WTC11 (cell line): ENCODE measurements at regions not wholly inside any gene's neighbourhood (a gene's known extent, or its start where the extent isn't known, plus 50 kb on each side); places are given as distances from the start of the nearest gene placed in this dataset.
"Not testable (repeated sequence)": the region's sequence is repeated elsewhere in the genome, so short reads cannot be mapped to it uniquely, and the experiment has no call there.

ENCODE experiments used
- ATAC-seq: fragments of 200-7000 bp; cut with Tn5 transposase; 2 replicates; pipeline ENCODE4 v1.10.0; 2021; ENCODE audit warnings: mild to moderate bottlenecking, moderate library complexity
- CTCF ChIA-PET: fragments of 300-600 bp; sonication (Branson Sonifier 250); formaldehyde crosslinking; loops from one replicate; lab custom pipeline; 2021; ENCODE audit warnings: antibody characterized with exemption; lab: Charles Lee
- POLR2A ChIA-PET: fragments of 350-600 bp; sonication (Branson Sonifier 250); formaldehyde crosslinking; loops from one replicate; lab custom pipeline; 2021; ENCODE audit warnings: antibody characterized with exemption; lab: Charles Lee
- DNase-seq: peaks from one replicate; pipeline ENCODE4 v3.0.0; 2021; ENCODE audit warnings: low spot score
- H3K27ac Mint-ChIP-seq: 2 replicates; pipeline ENCODE4 v1.8.0; 2021; ENCODE audit warnings: mixed read lengths
- H3K27me3 Mint-ChIP-seq: 2 replicates; pipeline ENCODE4 v1.8.0; 2021; ENCODE audit warnings: low read depth, mild to moderate bottlenecking, moderate library complexity, mixed read lengths
- H3K36me3 Mint-ChIP-seq: 2 replicates; pipeline ENCODE4 v1.8.0; 2021; ENCODE audit warnings: mixed read lengths
- H3K4me1 Mint-ChIP-seq: 2 replicates; pipeline ENCODE4 v1.8.0; 2022; ENCODE audit warnings: mixed read lengths
- H3K4me3 Mint-ChIP-seq: 2 replicates; pipeline ENCODE4 v1.8.0; 2021; ENCODE audit warnings: mild to moderate bottlenecking, moderate library complexity, mixed read lengths
- H3K9me3 Mint-ChIP-seq: 2 replicates; pipeline ENCODE4 v1.8.0; 2021; ENCODE audit warnings: mixed read lengths
- AR ChIP-seq: fragments of 250-450 bp; sonication (Bioruptor Pico); IDR thresholded peaks from 2 replicates; pipeline ENCODE4 v1.9.0; 2021; ENCODE audit warnings: mild to moderate bottlenecking
- ARID4B ChIP-seq: sonication (generic); formaldehyde crosslinking; IDR thresholded peaks from 2 replicates; pipeline ENCODE4 v1.8.0; 2023; ENCODE audit warnings: missing genetic modification reagents, mild to moderate bottlenecking, borderline replicate concordance
- CBFB ChIP-seq: sonication (generic); formaldehyde crosslinking; IDR thresholded peaks from 2 replicates; pipeline ENCODE4 v1.8.1; 2022; ENCODE audit warnings: mild to moderate bottlenecking, low read depth, missing genetic modification reagents
- CREM ChIP-seq: sonication (generic); formaldehyde crosslinking; IDR thresholded peaks from 2 replicates; pipeline ENCODE4 v1.8.1; 2022; ENCODE audit warnings: mild to moderate bottlenecking, missing genetic modification reagents, moderate library complexity
- CTCF ChIP-seq: fragments of 200-600 bp; IDR thresholded peaks from 2 replicates; pipeline ENCODE4 v1.8.0; 2022; ENCODE audit warnings: antibody characterized with exemption
- EMX1 ChIP-seq: fragments of 250-450 bp; sonication (Bioruptor Pico); IDR thresholded peaks from 2 replicates; pipeline ENCODE4 v1.8.0; 2021; ENCODE audit warnings: mild to moderate bottlenecking
- ETV6 ChIP-seq: sonication (generic); formaldehyde crosslinking; IDR thresholded peaks from 2 replicates; pipeline ENCODE4 v1.8.1; 2022; ENCODE audit warnings: mild to moderate bottlenecking, missing genetic modification reagents
- FOXJ3 ChIP-seq: sonication (generic); formaldehyde crosslinking; IDR thresholded peaks from 2 replicates; pipeline ENCODE4 v1.9.0; 2021; ENCODE audit warnings: missing genetic modification reagents, mild to moderate bottlenecking, borderline replicate concordance
- HMGA2 ChIP-seq: fragments of 250-450 bp; sonication (Bioruptor Pico); IDR thresholded peaks from 2 replicates; pipeline ENCODE4 v1.4.0; 2021; ENCODE audit warnings: mild to moderate bottlenecking, moderate library complexity
- NR1H2 ChIP-seq: sonication (generic); formaldehyde crosslinking; IDR thresholded peaks from 2 replicates; pipeline ENCODE4 v1.9.0; 2021; ENCODE audit warnings: mild to moderate bottlenecking, moderate library complexity, missing genetic modification reagents
- PRRX2 ChIP-seq: fragments of 250-450 bp; sonication (Bioruptor Pico); IDR thresholded peaks from 2 replicates; pipeline ENCODE4 v1.8.0; 2021; ENCODE audit warnings: mild to moderate bottlenecking
- SP1 ChIP-seq: sonication (generic); formaldehyde crosslinking; conservative IDR thresholded peaks from 2 replicates; pipeline ENCODE4 v1.8.1; 2022; ENCODE audit warnings: missing genetic modification reagents
- TCF7 ChIP-seq: sonication (generic); formaldehyde crosslinking; IDR thresholded peaks from 2 replicates; pipeline ENCODE4 v1.8.0; 2022; ENCODE audit warnings: mild to moderate bottlenecking, low read depth, missing genetic modification reagents, moderate library complexity
- TEAD1 ChIP-seq: sonication (generic); formaldehyde crosslinking; IDR thresholded peaks from 2 replicates; pipeline ENCODE4 v1.8.0; 2022; ENCODE audit warnings: mild to moderate bottlenecking, missing genetic modification reagents
- TEAD4 ChIP-seq: sonication (generic); formaldehyde crosslinking; IDR thresholded peaks from 2 replicates; pipeline ENCODE4 v1.8.0; 2022; ENCODE audit warnings: mild to moderate bottlenecking, missing genetic modification reagents
- ZNF263 ChIP-seq: sonication (generic); formaldehyde crosslinking; IDR thresholded peaks from 2 replicates; pipeline ENCODE4 v1.8.1; 2022; ENCODE audit warnings: low read depth, mild to moderate bottlenecking, moderate library complexity, missing genetic modification reagents
- ZNF396 ChIP-seq: fragments of 250-450 bp; sonication (Bioruptor Pico); IDR thresholded peaks from 2 replicates; pipeline ENCODE4 v1.8.0; 2021; ENCODE audit warnings: mild to moderate bottlenecking, moderate library complexity, borderline replicate concordance

GRCh38 chr13:103883698-103884097 is 817.5 kb upstream of the SLC10A2 start:
- H3K4me3 Mint-ChIP-seq, result no peak overlapping the region
- TF ChIP-seq CBFB (CRISPR knock-in tag) (no peak), PRRX2 (no peak), ZNF263 (no peak), TEAD4 (CRISPR knock-in tag) (no peak), TCF7 (CRISPR knock-in tag) (no peak), NR1H2 (CRISPR knock-in tag) (no peak), CREM (CRISPR knock-in tag) (no peak), ETV6 (CRISPR knock-in tag) (no peak), AR (CRISPR knock-in tag) (no peak), FOXJ3 (no peak), ARID4B (CRISPR knock-in tag) (no peak), EMX1 (CRISPR knock-in tag) (no peak), HMGA2 (no peak), TEAD1 (CRISPR knock-in tag) (no peak)
- POLR2A ChIA-PET, result no interaction called here
- ATAC-seq (no peak), DNase-seq (no peak)
- H3K27me3 Mint-ChIP-seq, result no peaks in the 10 kb centered on the region
- CTCF ChIA-PET, result interaction anchor here (2.3 kb wide), 1 partner anchor 688 kb away, joined by 6 read pairs; no protein-coding TSS in a partner anchor
- peaks cover 3% of the 10 kb centered on the region; the same call in 1 of the 2 replicates for H3K4me1 Mint-ChIP-seq
- H3K36me3 Mint-ChIP-seq, result no peaks in the 10 kb centered on the region
- H3K27ac Mint-ChIP-seq, result no peak overlapping the region
- H3K9me3 Mint-ChIP-seq, result no peaks in the 10 kb centered on the region

- CTCF ChIA-PET, result interaction anchor here (2.3 kb wide), 1 partner anchor 689 kb away, joined by 6 read pairs; no protein-coding TSS in a partner anchor
- Mint-ChIP-seq H3K4me3 (no peak overlapping the region), H3K27ac (peak overlapping the region; percentile 45; the same call in 1 of the 2 replicates), H3K27me3 (no peaks in the 10 kb centered on the region), H3K36me3 (no peaks in the 10 kb centered on the region), H3K4me1 (peaks cover 3% of the 10 kb centered on the region; the same call in 1 of the 2 replicates), H3K9me3 (no peaks in the 10 kb centered on the region)
- POLR2A ChIA-PET, result no interaction called here
- peak; percentile 100 for ATAC-seq
- peak; percentile 20; the same call in 1 of the 2 replicates for TF ChIP-seq CTCF
- TF ChIP-seq SP1 (CRISPR knock-in tag), result peak; percentile 46; the same call in 1 of the 2 replicates
- TF ChIP-seq ZNF396, result no peak
- DNase-seq, result peak; percentile 65
Observed at GRCh38 chr13:103883164-103883563, 816.9 kb upstream of the SLC10A2 start.

- DNase-seq, ATAC-seq, H3K36me3 Mint-ChIP-seq, H3K4me3 Mint-ChIP-seq, CTCF ChIA-PET, H3K27me3 Mint-ChIP-seq, H3K27ac Mint-ChIP-seq, H3K9me3 Mint-ChIP-seq, POLR2A ChIA-PET, H3K4me1 Mint-ChIP-seq: not testable (repeated sequence)
Observed at GRCh38 chr13:103880146-103880545, 813.9 kb upstream of the SLC10A2 start.
